ENCODE measurements at regions not wholly inside any gene's neighbourhood (a gene's known extent, or its start where the extent isn't known, plus 50 kb on each side); places are given as distances from the start of the nearest gene placed in this dataset.

GRCh38 chr3:124384527-124384926 is 345.7 kb upstream of the UMPS start:
- H3K4me3 ChIP-seq (ENCODE audit: low read depth, poor library complexity, severe bottlenecking), result no peak overlapping the region
- WGBS, 2 donors, result 48 to 71% methylated on average over 19 of the region's 19 CpGs
- no peak for DNase-seq (ENCODE audit: low spot score in 2 of 2)
- TF ChIP-seq POLR2A (IDR thresholded peaks at IDR 0.05), result no peak
- no peak for TF ChIP-seq CTCF (IDR thresholded peaks at IDR 0.05)
- intact Hi-C loops (cut with DNase I; ENCODE audit: low total_unique reads), result no loop called here

- DNase-seq (ENCODE audit: low spot score in 2 of 2), result no peak
- TF ChIP-seq POLR2A (IDR thresholded peaks at IDR 0.05) (no peak), CTCF (IDR thresholded peaks at IDR 0.05) (no peak)
- intact Hi-C loops (cut with DNase I; ENCODE audit: low total_unique reads), result no loop called here
- WGBS, 2 donors, result 66 to 84% methylated on average over 2 of the region's 2 CpGs
- H3K4me3 ChIP-seq (ENCODE audit: low read depth, poor library complexity, severe bottlenecking), result no peak overlapping the region
Measured at GRCh38 chr3:124385996-124386395, 344.3 kb upstream of the UMPS start.

- H3K4me3 ChIP-seq (ENCODE audit: low read depth, poor library complexity, severe bottlenecking), result no peak overlapping the region
- WGBS, 2 donors, result 49 to 54% methylated on average over 4 of the region's 4 CpGs
- TF ChIP-seq POLR2A (IDR thresholded peaks at IDR 0.05) (no peak), CTCF (IDR thresholded peaks at IDR 0.05) (no peak)
- intact Hi-C loops (cut with DNase I; ENCODE audit: low total_unique reads), result no loop called here
- DNase-seq (ENCODE audit: low spot score in 2 of 2), result no peak
Measured at GRCh38 chr3:124386996-124387595, 343.2 kb upstream of the UMPS start.

- intact Hi-C loops (cut with DNase I; ENCODE audit: low total_unique reads), result no loop called here
- WGBS, 2 donors, result 86 to 95% methylated on average over 3 of the region's 3 CpGs
- TF ChIP-seq POLR2A (IDR thresholded peaks at IDR 0.05), result no peak
- TF ChIP-seq CTCF (IDR thresholded peaks at IDR 0.05), result no peak
Measured at GRCh38 chr3:124391774-124392173, 338.5 kb upstream of the UMPS start.

GRCh38 chr3:124393340-124393739 is 336.9 kb upstream of the UMPS start:
- WGBS, 2 donors, result 27 to 28% methylated on average over 2 of the region's 2 CpGs
- no peak overlapping the region for H3K4me3 ChIP-seq (ENCODE audit: low read depth, poor library complexity, severe bottlenecking)
- no peak for DNase-seq (ENCODE audit: low spot score in 2 of 2)
- TF ChIP-seq CTCF (IDR thresholded peaks at IDR 0.05), result no peak
- TF ChIP-seq POLR2A (IDR thresholded peaks at IDR 0.05), result no peak
- intact Hi-C loops (cut with DNase I; ENCODE audit: low total_unique reads), result no loop called here

More at GRCh38 chr3:124391774-124392173, 338.5 kb upstream of the UMPS start:
- no peak for DNase-seq (ENCODE audit: low spot score in 2 of 2)
- H3K4me3 ChIP-seq (ENCODE audit: low read depth, poor library complexity, severe bottlenecking), result no peak overlapping the region

GRCh38 chr3:124395162-124395561 is 335.1 kb upstream of the UMPS start:
- 88 to 90% methylated on average over 8 of the region's 8 CpGs for WGBS, 2 donors
- TF ChIP-seq CTCF (IDR thresholded peaks at IDR 0.05) (no peak), POLR2A (IDR thresholded peaks at IDR 0.05) (no peak)
- intact Hi-C loops (cut with DNase I; ENCODE audit: low total_unique reads), result no loop called here
- no peak overlapping the region for H3K4me3 ChIP-seq (ENCODE audit: low read depth, poor library complexity, severe bottlenecking)
- DNase-seq (ENCODE audit: low spot score in 2 of 2), result no peak
